ENCODE measurements at regions not wholly inside any gene's neighbourhood (a gene's known extent, or its start where the extent isn't known, plus 50 kb on each side); places are given as distances from the start of the nearest gene placed in this dataset.

DNA sequence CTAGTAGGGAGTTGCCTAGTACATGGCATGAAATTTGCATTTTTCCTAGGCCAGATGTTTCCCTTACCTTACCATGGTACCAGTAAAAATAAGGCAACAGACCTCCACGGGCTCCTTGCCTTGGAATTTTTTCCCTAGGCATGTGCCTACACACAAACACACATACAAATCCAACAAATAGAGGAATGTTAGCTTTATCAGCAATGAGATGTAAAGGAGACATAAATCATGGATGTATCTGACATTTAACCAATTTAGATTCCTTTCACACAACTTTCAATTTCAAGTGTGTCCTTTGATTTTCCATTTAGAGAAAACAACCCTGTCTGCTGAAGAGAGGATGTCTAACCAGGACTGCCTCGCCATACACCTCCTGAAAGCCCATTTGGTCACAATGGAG is 209.7 kb upstream of the SP4 start:
- no peak for DNase-seq (ENCODE audit: low read depth)

GRCh38 chr7:21221130-21221529 is 206.8 kb upstream of the SP4 start:
- no peak for DNase-seq (ENCODE audit: low read depth)

- no peak for DNase-seq (ENCODE audit: low read depth)
These were observed 189.3 kb upstream of the SP4 start for GRCh38 chr7:21238400-21239116.

GRCh38 chr7:21243265-21243664 is 184.6 kb upstream of the SP4 start:
- no peak for DNase-seq (ENCODE audit: low read depth)

- DNase-seq (ENCODE audit: low read depth) = no peak
These were observed 176.6 kb upstream of the SP4 start for GRCh38 chr7:21251151-21251800.

DNA sequence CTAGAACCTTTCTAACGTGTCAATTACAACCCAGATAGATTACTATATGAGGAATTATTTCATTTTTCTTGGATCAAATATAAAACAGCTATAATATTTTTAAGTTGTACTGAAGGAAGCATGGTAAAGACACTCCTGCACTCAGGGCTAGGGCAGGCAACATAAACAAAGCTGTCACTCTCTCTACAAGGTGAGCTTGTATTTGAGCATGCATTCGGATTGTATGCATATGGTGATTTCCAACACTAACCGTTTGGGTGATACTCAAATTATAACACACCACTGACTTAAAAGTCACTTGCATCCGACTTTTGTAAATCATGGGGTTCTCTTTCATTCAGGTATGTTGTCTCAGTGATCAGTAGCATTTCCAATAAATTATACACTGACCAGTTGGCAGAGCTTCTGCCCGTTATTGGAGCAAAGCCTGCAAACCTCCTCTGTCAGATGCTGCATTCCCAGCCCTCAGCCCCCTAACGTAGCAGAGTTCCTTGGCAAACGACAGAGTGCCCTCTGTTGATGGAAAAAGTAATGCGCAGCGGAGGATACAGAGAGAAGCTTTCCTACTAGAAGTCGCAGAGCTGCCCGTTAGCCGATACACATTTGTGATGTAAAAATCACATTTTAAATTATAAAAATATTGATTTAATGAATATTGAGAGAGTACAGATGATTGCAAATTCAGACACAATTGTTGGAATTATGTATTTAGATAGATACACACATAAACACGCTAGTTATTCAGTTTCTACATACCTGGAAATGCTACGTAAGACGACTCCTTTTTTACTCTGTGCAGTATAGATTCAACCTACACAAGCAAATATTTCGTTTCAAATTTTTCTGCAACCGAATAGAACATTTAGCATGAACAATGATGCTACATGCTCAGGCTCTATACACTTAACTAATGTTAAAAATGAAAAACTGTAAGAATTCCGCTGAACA is 173.9 kb upstream of the SP4 start:
- DNase-seq (ENCODE audit: low read depth) = peak; percentile 60

DNA sequence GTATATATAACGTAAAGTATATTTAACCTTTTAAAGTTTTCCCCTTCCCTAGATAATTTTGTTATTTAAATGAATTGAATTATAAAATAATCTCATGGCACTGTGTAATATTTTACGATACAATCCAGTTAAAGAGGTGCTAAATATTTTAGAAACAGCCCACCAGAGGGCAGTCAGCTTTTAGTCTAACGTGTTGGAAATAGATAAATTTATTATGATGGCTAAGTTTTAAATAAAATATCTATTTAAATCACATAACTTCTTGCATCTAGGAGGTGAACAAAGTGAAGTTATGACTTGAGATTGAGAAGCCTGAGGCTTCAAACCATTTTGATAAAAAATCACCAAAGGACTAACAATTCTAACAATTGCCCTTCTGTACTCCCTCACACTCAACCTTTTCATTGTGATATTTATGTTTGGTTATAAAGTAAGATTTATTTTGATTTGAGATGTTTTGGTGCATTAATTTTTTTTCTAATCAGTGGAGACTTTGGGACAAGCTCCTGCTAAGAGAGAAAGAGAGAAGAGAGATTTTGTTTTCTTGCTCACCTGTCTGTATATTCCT is 171.5 kb upstream of the SP4 start:
- peak; percentile 61 for DNase-seq (ENCODE audit: low read depth)

GRCh38 chr7:21260939-21261338 is 166.9 kb upstream of the SP4 start:
- no peak for DNase-seq (ENCODE audit: low read depth)

- DNase-seq (ENCODE audit: low read depth) = peak; percentile 51
These were observed 166.0 kb upstream of the SP4 start for GRCh38 chr7:21261627-21262594.

DNA sequence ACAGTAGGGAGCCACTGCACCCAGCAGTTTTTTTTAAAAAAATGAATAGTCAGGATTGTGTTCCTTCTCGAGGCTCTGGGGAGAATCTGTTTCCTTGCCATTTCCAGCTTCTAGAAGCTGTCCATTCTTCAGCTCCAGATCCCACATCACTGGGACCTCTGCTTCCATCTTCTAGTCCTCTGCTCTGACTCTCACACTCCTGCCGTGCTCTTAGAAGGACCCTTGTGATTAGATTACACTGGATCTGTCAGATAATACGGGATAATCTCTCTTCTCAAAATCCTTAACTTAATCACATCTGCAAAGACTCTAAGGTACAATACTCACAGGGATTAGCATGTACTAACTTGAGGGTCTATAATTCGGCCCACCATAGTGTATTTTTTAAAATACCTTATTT is 158.9 kb upstream of the SP4 start:
- no peak for DNase-seq (ENCODE audit: low read depth)

GRCh38 chr7:21276471-21277035 is 151.3 kb upstream of the SP4 start:
- DNase-seq (ENCODE audit: low read depth) = no peak

DNA sequence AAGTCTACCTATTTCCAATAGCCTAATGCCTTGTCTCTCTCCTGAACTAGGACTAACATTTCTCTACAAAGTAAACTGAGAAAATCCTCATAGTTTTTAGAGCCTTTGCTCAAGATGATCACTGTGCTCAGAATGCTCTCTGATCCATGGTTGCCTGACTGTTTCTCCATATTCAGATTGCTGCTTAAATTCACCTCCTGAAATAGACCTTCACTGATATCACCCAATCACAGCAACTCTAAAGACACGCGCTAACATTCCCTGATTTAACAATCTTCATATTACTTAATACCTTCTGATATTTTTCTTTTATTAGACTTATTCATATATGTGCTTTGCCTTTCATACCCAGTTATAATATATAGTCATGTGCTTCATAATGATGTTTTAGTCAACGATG is 148.9 kb upstream of the SP4 start:
- DNase-seq (ENCODE audit: low read depth) = no peak

DNA sequence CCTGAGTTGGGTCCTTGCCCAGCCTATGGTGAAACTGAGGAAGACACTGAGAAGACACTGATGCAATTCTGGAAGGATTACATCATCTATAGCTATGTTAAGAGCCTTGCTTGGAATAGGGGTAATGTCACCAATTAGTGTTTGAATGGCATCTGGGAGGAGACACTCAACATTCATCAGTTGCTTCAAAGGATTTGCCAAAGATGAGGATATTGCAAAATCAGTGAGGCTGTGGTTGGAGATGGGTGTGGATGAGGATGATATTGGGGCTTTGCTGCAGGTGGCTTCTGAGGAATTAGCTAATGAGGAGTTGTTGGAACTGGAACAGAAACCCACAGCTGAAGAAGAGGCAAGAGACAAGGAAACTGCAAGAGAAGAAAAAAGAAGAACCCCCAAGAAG is 146.7 kb upstream of the SP4 start:
- DNase-seq (ENCODE audit: low read depth) = no peak

DNA sequence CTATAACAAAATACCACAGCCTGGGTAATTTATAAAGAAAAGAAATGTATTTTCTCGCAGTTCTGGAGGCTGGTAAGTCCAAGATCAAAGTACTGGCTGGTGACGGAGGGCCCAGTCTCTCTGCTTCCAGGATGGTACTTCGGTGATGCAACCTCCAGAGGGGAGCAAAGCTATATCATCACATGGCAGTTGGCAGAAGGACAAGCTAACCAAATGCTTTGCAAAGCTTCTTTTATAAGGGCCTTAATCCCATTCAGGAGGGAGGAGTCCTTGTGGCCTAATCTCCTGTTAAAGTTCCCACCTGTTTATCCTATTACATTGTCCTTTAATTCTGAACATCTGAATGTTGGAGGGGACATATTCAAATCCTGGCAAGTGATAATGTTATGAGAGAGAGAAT is 134.1 kb upstream of the SP4 start:
- DNase-seq (ENCODE audit: low read depth) = peak; percentile 11

GRCh38 chr7:21299766-21300165 is 128.1 kb upstream of the SP4 start:
- no peak for DNase-seq (ENCODE audit: low read depth)

DNA sequence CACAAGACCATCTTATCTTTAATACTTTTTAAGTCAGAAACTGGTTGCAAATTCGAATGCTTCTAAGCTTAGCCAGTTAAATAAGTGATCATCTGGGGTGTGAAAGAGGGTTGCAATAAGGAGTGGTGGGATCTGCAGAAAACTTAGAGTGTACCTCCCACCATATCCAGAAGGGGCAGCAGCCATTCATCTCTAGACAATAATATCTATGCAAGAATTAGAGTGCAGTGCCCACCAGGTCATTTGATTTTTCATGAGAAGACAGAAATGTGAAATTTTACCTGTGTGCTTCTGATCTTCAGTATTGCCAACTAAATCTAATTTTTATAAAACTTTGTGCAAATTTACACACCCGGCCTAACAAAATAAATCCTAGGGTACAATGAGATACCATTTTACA is 127.2 kb upstream of the SP4 start:
- peak; percentile 4 for DNase-seq (ENCODE audit: low read depth)

DNA sequence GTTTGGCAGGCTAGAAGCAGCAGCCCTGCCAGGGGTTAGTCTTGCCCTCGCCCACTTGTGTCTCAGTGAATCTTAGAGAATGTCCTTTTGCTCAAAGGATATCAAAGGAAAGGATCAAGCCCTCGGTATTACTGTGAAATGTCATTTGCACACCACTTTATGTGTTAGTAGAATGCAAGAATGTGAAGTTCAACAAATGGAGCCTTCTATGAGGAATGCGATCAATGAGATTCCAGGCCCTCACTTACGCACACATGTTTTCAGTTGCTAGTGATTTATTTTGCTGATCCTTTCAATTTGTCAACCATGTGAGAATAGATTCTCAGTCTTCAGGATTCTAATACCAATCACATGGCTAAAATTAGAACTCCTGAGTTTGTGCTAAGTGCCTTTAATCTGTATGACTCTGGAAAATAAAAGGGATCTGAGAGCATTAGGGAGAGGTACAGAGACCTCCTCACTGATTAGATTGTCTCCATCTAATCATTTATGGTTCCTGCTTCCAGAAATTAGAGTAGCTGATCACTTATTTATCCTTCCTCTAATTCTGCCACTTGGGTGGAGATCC is 123.0 kb upstream of the SP4 start:
- DNase-seq (ENCODE audit: low read depth) = no peak

- DNase-seq (ENCODE audit: low read depth) = no peak
These were observed 122.2 kb upstream of the SP4 start for GRCh38 chr7:21305455-21306235.

- no peak for DNase-seq (ENCODE audit: low read depth)
These were observed 112.9 kb upstream of the SP4 start for GRCh38 chr7:21314954-21315353.
